GM19397 (cell line): ENCODE measurements at regions not wholly inside any gene's neighbourhood (a gene's known extent, or its start where the extent isn't known, plus 50 kb on each side); places are given as distances from the start of the nearest gene placed in this dataset.

ENCODE experiments used
- ATAC-seq: cut with Tn5 transposase; IDR thresholded peaks from one replicate; pipeline ENCODE4 v1.9.1; 2021; ENCODE audit warnings: mild to moderate bottlenecking, moderate library complexity; ENCODE audit not compliant: unreplicated experiment

DNA sequence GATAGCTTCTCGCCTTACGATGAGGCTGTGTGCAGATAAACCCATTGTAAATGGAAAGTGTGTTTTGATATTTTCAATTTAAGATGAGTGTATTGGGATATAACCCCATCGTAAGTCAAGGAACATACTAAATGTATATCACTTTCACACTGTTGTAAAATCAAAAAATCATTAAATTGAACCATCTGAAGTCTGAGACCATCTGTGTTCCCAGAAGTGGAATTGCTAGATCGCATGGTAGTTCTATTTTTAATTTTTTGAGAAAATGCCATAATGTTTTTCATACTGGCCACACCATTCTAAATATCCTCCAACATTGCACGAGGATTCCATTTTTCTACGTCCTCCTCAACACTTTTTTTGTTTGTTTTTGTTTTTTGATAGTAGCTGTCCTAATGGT is 209.1 kb upstream of the MTPN start:
- ATAC-seq = no peak

DNA sequence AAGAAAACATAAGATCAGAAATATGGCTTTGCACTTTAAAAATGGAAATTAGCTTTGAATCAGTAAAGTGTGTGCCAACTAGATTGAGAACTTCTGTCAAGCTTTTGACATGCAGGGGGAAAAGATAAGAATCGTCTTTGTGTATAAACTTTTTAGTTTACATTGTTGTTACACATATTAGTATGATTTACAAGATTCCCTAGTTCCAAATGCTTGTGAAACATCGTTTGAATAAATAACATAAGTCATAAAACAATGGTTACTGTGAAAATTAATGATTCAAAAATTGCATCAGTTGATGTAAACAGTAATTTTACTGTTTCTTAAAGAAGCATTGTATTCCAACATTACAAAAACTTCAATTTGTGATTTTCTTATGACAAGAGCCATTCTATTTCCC is 207.6 kb upstream of the MTPN start:
- ATAC-seq = no peak

DNA sequence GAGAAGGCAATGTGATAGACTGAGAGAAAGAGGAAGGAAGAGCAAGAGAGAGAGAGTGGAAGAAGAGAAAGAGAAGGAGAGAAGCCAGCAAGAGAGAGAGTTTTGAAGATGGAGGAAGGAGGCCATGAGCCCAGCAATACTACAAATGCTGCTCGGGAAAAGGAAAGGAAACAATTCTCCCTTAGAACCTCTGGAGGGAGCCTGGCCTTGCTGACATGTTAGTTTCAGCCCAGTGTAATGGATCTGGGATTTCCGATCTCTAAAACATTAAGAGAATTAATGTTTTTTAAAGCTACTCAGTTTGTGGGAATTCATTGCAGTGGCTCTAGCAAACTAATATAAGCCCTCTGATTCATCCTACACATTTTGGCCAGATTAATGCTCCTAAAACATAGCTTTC is 206.8 kb upstream of the MTPN start:
- no peak for ATAC-seq

DNA sequence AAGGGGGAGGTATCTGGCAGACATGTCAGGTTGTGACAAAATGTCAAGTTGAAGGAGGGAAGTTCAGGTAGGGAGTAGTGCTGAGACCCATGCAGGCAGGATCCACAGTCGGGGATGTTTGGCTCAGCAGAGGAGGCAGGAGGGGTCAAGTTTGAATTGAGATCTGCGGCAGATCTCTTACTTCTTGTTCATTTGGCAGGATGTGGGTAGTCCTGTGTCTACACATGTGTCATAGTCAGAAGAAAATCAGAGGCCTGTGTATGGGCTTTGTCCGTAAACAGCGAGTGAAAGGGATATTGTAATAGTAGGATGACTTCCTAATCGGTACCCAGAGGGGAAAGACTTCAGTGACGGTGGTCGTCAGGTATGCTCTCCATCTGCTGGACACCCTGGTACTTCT is 203.8 kb upstream of the MTPN start:
- ATAC-seq = no peak

DNA sequence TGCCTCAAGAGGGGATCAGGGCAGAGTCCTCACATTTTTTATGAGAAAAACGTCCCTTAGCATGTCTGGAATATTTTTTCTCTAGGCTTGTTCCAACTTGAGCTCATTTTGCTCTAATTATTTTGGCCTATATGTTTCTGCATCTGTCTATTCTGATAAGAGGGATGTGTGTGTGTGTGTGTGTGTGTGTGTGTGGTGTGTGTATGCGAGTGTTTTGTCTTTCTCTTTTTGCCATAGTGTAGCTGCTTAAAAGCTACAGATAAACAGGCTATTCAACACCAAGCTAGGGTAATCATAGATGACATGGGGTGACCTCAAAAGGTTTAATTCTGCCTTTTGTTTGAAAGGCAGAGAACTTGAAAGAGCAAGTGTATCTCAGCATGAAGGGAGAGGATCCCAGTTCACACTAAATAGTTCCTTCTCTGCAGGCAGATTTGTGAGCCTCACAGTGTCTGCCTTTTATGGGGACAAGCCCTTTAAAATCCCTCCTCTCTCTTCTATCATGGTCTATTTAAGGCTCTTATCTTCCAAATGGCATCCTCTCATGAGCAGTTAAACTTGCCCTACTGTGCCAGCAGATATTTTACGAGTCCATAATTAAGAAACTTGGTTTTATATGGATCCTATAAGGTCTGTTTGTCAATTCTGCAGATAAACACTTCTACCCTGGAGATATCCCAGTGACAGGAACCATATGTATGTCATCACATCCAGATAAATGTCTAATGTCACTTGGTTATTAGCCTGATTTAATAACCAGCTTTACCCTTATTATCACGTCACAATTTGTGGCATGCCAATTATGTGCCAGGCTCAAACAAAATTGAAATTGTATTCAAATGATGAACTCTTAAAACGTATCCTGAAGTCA is 202.9 kb upstream of the MTPN start:
- no peak for ATAC-seq

DNA sequence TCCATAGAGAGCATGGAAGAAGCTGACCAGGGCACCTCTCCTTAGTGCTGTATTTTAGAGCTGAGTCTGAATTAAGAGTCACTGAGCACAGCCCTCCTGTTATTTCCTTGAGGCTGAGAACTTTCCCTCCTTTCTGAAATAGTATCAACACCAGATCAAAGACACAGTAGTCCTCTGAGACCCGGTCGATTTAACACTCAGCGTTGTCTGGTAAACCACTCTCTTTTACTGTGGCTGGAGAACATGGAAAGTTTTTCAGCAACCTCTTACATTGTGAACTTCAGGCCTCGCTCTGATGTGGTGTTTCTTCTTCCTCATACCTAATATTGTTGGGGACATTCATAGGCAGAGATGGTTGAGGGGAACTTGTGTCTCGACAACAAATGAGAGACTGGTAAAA is 202.0 kb upstream of the MTPN start:
- ATAC-seq = no peak

DNA sequence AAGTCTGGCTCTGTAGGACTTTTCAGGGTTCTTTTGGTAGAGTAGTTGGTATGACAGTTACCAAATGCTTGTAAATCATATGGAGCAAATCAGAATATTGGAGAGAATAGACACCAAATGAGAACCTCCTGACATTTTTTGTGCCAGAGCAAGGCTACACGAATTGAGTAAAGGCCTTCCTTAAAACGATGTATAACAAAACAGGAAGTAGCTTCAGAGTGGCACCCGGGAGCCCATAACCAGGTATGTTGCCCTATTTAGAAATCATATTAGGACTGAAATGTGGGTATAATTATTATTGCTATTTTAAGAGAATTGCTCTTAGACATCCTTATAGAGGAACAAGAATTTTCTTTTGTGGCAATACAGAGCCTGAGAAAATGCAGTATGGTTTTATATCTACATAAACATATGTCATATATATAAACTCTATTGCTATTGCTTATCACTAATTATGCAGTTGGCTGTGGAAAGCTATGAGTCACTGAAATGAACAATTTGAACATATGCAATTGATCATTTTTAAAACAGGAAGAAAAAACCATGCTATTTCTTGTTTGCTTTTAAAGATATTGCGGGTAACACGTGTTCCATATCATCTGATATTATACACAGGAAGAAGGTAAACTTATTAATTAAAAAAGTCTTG is 197.4 kb upstream of the MTPN start:
- no peak for ATAC-seq

DNA sequence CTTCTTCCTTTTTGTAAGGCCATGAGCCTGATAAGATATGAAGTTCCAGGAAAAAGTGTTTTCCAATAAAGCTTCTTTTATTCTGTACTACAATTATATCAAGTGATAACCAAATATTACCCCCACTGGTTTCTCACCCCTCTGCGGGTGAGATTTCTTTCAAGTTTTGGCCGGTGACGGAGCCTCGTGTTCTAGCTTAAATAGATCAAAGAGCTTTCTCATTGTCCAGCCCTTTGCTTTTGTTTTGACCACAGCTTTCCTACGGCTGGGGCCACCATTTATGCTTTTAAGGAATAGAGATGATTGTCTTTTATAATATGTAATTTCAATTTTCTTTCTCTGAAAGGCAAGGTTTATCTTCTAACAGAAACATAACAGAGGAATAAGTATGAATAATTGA is 196.7 kb upstream of the MTPN start:
- ATAC-seq = no peak

DNA sequence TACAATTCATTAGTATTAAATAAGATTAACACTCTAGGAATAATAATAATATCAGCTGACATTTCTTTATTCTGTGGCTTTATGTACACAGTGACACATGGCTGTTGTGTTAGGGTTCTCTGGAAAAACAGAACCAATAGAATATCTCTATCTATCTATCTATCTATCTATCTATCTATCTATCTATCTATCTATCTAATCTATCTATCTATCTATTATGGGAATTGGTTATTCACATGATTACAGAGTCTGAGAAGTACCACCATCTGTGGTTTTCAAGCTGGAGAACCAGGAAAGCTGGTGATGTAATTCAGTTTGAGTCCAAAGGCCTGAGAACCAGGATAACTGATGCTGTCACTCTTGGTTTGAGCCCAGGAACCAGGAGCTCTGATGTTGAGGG is 194.1 kb upstream of the MTPN start:
- ATAC-seq = no peak

DNA sequence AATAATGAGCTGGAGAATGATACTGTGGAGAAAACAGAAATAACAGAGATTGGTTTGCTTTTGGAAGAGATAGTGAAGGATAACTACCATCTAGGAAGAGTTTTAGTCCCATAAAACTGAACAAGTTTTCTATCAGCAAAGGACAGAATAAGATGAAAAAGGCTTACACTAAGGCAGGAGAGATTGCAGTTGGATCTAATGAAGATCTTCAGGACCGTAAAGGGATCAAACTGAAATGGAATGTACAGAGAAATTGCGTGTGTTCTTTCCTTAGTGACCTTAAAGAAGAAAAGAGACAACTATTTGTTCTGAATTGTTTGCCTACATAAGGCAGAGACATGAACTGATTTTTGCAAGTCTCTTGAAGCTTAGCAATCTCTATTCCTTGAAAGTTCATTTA is 191.7 kb upstream of the MTPN start:
- ATAC-seq = no peak

DNA sequence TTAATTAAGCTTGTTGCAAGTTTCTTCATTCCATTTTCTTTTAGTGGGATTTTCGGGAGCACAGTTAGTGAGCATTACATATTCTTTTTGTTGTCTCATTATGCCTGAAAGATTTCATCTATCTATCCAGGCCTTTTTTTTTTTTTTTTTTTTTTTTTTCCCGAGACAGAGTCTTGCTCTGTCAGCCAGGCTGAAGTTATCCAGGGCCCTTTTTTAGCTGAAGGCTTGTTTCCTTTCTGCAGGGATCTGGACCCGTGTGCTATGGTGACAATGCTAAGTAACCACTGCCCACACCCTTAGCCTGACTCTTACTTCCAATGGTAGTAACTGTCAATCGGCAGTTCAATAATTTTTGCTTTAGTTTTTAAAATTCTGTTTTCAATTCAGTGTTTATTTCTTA is 190.8 kb upstream of the MTPN start:
- no peak for ATAC-seq

DNA sequence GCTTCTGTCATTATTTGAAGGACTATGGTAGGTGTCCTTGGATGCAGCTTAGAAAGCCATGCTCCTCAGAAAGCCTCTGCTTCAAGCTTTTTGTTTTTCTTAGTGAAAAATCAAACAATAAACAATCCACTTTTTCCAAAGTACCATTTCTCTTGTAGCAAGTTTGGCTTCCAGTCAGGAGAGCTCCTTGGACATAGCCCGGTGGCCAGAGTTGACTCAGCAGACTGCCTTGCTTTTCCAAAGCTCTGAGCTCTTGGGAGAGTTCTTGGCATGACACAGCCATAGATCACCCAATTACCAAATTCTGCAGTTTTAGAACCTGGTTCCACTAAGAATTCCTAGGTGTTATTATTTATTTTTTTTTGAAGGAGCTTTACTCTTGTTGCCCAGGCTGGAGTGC is 189.4 kb upstream of the MTPN start:
- no peak for ATAC-seq

DNA sequence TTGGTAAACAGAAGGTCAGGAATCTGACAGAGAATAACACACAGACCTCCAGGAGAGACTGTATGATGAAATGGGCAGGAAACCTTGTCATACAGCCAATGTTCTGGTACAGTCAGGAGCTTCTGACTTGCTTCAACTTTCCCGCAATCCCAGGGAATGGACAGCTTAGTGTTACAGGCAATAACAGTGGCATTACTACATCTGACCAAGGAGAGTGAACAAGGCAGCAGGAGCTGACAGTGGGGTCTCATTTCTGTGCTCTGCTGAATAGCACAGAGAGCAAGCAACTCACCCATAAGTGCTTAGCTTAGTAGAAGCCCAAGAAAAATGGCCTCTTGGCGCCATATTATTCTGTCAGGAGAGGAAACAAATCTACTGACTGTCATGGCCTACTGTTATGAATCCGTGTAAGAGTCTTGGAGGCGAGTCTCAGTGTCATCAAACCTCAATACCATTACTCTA is 186.2 kb upstream of the MTPN start:
- ATAC-seq = no peak

DNA sequence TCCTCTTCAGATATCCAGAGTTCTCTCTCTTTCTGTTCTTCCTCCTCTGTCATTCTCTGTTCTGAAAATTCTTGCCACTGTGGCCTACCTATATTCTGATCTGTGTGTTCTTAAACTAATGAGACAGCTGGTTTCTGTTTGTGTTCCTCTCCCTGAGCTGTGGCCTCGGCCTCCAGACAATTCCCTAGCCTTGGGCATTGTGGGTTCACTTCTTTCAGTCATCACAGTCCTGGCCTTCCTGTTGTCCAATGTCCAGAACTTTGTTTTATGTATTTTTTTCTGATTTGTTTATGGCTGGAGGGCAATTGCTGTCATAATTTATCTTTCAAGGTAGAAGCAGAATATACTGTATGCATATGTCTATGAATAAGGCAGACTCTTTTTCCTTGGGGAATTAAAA is 173.2 kb upstream of the MTPN start:
- no peak for ATAC-seq

DNA sequence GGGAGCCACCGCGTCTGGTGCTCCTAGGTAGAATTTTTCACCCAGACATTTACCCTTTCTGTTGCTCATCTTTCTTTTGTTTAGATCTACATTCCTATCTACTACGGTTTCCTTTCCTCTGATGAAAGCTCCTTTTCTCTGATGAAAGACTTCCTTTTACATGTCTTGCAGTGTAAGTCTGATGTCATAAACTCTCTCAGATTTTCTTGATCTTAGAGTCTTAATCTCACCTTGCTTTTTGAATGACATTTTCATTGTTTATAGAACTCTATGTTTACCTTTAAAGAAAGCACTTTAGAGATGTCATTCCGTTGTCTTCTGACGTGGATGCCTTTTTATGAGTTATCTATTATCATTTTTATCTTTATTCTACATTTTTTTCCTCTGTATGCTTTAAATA is 171.8 kb upstream of the MTPN start:
- no peak for ATAC-seq

DNA sequence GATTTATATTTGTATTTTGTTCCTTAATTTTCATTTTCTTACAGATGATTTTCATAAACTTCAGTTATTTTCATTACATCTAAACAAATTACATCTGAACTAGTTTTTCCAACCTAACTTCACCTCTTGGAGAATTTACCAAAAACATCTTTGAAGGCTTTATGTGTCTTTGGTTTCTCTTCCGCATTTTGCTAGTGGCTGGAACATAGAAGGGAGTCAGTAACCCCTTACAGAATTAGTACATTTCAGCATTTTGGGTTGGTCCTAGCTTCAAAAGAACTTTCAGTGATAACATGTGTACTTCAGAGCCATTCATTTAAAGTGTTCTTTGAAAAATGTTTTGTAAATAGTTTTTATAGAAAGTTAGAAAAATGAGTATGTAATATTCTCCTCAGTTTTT is 169.8 kb upstream of the MTPN start:
- ATAC-seq = no peak

DNA sequence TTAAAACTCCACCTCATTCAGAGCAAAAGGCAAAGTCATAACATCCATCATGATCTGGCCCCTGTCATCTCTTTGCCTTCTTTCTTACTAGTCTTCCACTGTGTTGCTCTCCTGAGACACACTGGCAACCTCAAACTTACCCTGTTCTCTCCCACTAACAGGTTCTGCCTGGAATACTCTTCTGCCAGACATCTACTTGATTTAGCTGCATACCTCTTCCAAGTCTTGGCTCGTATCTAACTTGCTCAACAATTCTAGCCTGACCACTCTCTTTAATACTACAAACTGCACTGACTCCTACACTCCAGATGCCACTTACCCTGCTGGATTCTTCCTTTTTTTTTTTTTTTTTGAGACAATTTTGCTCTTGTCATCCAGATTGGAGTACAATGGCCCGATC is 167.0 kb upstream of the MTPN start:
- no peak for ATAC-seq

DNA sequence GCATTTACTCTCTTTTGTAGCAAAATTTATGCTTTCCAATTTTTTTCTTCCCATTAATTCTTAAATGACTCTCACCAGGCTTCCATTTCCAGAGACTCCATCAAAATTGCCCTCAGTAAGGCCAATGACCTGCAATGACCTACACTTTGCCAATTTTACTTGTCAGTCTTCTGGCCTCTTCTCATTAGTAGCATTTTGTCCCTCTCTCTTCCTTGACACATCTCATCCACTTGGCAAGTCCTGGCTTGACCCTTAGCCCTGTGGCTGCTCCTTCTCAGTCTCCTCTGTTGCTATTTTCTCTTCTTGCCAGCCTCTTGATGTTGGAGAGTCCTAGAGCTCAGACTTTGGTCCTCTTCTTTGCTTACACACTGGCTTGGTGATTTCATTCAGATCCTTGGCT is 166.1 kb upstream of the MTPN start:
- no peak for ATAC-seq

DNA sequence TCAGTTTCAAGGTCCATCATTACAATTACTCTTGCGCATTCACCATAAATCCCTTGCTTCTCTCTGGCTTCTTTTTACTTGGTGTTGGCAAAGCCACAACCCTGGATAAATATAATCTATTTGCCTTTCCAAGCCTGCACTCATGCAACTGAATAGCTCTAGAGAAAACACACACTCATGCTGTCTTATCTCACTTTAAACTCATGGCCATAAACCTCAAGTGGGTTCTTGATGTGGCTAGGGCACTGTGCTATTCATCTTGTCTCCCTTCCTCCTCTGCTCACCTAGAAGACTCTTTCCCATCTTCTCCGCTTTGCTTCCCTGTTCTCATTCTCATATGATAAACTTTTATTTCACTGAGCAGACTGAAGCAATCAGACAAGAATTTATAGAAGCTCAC is 165.4 kb upstream of the MTPN start:
- ATAC-seq = no peak

DNA sequence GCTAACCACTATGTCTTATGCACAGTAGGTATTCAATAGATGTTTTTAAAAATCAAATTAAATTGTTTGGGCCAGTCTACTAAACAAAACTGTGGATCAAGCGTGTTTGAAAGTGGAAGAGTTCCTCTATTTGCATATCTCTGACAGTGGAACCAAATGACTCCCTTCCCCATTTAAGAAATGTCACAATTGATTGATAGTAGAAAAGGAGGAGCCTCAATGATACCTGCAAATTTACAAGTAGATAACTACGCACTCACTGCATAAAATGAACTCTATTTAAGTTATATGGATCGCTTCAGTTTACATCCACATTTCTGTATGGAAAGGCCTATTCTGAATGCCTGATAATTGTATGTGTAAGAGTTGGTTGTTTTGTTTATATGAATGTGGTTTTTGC is 163.3 kb upstream of the MTPN start:
- ATAC-seq = no peak

DNA sequence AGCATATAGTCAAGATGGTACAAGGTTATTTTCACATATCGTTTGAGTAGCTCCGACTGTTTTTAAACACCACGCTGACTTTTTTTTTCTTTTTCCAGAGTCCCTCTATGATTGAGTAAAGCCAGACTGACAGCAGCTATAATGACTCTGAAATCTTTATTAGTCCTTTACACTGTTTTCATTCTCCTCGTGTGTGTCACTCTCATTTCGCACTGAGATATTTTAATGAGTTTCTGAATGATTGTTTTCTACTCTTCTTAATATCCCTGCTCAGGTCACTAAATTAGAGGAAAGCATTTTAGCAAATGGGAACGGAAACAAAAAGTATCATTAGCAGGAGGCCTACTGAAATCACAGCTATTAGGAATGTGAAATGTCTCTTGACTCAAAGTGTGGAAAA is 162.3 kb upstream of the MTPN start:
- no peak for ATAC-seq

DNA sequence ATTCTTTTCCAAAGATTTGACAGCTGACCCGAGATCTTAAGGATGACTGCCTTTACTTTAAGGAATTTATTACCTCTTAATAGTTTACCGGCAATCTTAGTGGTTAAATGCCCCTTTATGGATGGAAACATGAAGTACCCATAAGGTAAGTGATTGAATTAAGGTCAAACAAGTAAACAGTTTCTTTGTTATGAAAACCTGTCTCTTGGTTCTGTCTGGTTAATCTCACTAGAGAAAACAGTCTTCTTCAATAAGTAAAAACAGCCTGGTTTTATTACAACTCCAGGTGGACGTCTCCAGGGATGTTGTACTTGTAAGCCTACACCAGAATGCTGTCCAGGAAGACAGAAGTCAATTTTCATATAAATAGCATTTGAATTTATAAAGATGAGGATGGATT is 161.8 kb upstream of the MTPN start:
- no peak for ATAC-seq
